HG02610 (cell line): ENCODE measurements at regions not wholly inside any gene's neighbourhood (a gene's known extent, or its start where the extent isn't known, plus 50 kb on each side); places are given as distances from the start of the nearest gene placed in this dataset.
"Not testable (repeated sequence)": the region's sequence is repeated elsewhere in the genome, so short reads cannot be mapped to it uniquely, and the experiment has no call there.

ENCODE experiments used
- ATAC-seq: cut with Tn5 transposase; IDR thresholded peaks from one replicate; pipeline ENCODE4 v1.9.1; 2021; ENCODE audit warnings: mild to moderate bottlenecking, moderate library complexity; ENCODE audit not compliant: unreplicated experiment

DNA sequence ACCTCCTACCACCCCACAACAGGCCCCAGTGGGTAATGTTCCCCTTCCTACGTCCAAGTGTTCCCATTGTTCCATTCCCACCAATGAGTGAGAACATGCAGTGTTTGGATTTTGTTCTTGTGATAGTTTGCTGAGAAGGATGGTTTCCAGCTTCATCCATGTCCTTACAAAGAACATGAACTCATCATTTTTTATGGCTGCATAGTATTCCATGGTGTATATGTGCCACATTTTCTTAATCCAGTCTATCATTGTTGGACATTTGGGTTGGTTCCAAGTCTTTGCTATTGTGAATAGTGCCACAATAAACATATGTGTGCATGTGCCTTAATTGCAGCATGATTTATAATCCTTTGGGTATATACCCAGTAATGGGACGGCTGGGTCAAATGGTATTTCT is 81.6 kb downstream of the P2RY10 start:
- not testable (repeated sequence) for ATAC-seq

DNA sequence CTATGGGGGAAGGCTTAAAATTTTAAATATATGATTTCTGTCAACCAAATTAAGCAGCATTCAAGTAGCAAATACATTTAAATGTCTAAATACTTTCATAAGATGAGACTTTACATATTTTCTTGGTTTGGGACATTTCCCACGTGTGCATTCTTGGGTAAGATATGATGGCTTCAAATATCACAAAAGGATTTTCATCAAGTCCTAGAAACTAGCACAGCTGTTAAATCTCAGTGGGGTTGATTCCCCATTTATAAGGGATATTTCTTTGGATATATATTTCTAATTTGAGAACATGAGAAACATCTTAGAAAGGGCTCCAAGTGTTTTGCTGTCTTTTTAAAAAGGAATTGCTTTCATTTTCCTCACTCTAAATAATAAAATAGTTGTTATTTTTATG is 90.2 kb downstream of the P2RY10 start:
- ATAC-seq: no peak

DNA sequence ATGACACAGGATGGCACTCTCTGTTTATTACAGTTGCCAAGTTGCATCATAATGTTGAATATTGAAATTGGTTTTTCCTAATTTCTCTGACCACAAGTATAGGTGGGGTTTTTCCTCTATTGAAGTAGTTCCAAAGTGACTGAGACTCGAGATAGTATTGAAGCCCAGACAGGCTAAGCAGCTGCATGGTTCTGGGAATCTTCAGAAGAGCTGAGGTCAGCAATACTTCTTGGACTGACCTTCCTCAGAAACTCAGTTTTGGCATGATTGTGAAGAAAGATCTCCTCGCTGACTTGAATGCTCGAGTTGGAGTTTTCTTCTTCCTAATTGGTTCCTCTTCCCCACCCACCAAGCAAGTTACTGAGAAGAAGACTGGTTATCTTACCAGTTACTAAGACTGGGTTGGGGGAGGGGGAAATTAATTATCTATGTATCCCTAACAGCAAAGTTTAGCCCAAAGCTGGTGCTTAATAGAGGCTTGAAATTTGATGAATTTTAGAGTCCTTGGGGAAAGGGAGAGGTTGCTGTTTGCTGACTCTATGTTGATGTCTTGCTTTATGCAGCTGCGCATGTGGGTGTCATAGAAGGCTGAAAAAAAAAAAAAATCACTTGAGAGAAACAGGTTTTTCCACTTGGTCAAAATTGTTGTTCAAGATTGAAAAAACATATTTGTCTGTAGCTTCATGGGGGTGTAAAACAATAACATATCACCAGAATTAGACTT is 91.1 kb downstream of the P2RY10 start:
- ATAC-seq: no peak

DNA sequence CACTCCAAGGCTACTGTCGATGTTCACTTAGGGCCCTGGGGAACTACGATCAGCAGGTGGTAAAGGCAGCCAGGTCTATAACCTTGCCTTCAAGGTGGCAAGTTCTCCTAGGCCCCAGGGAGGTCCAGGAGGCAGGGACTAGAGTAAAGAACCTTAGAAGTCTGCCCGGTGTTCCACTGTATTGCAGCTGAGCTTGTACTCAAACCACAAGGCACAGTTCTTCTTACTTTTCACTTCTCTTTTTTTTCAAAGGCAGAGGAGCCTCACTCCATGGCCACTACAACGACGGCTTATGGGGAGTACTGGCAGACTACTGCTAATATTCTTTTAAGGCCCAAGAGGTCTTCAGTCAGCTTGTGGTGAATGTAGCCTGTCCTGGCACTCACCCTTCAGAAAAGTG is 78.8 kb upstream of the GPR174 start:
- peak; percentile 93 for ATAC-seq

DNA sequence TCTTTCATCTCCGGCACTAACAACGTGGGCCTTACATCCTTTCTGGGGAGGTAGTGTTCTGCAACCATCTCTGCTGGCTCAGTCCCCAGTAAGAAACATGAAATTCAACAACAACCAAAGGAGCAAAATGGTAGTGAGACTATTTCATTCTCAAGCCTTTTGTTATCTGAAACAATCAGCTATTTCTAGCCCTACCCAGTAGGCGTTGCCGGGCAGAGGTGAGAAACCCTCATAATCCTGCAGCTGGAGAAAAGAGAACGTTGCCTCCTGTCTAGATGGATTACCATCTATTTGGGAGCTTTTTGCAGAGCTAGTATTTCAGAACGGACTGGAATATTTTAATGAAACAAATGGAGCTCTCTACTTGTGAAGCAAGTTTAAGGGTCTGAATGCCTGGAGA is 66.4 kb upstream of the GPR174 start:
- no peak for ATAC-seq

DNA sequence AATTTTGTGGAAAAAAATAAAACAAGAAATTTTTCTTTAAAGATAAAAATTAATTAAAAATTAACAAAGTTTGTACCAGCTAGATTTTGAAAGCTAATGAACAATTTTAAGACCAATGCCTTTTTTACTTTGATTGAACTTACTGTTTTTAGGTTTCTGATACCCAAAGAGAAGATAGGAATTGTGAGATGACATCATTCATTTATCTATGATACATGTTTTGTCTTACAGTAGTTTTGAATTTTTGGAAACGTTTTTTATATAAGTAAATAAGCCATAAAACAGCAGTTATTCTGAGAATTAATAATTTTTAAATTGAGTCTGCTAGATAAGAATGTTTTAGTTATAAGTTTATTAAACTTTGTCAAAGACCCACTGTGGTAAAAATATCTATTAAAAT is 65.0 kb upstream of the GPR174 start:
- ATAC-seq: no peak

DNA sequence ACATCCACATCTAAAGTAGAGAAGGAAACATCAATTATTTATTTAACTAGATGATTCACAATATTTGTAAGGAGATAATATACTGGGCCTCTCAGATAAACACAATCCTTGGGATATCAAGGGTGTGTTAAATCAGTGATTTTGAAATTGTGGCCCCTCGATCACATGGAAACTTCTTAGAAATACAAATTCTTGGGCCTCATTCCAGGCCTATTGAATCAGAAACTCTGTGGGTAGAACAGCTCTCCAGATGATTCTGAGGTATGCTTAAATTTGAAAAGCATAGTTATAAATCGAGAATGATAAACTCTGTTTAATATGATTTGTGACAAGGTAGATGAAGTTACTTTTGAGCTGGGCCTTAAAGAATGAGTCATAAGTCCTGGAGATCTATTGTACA is 64.3 kb upstream of the GPR174 start:
- ATAC-seq: no peak

DNA sequence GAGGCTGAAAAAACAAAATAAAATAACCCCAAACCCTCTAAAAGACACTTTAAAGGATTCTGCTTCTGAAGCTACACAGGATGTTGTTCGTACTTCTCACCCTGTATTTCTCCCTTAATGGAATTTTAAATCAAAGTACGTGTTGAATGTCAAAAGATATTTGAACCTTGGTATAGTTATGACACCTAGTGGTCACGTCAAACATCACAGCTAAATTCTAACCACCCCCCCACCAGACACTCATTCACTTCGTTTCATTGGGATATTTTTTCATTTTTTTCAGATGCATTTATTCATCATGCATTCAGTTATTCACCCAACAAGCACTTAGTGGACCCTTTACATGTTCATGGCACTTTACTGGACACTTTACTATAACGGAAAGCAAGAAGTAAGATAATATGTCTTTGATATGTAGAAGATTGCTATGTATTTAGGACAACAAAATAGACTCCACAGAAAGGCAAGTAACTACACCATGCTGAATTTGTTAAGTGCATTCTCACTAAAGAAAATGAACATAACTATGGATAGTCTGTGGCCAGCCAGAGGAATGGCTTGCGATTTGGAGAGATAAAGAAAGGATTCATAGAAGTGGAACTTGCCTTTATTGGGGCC is 62.5 kb upstream of the GPR174 start:
- ATAC-seq: no peak

DNA sequence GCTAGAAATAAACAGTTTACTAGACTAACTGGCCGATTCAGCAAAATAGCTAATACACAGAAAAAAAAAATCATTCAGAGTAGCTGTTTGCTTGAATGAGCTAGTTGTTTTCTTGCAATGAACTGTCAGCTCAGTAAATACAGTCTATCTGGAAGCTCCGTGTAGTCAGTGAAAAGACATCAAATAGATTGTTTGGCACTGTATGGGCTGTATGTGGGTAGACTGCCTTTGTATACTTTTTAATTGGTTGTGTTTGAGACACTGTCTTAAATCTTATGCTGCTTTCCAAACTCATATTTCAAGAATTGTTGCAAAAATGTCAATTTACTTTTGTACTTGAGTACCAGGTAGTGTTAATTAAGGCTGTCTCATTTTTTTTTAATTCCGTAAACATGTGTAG is 61.6 kb upstream of the GPR174 start:
- no peak for ATAC-seq

DNA sequence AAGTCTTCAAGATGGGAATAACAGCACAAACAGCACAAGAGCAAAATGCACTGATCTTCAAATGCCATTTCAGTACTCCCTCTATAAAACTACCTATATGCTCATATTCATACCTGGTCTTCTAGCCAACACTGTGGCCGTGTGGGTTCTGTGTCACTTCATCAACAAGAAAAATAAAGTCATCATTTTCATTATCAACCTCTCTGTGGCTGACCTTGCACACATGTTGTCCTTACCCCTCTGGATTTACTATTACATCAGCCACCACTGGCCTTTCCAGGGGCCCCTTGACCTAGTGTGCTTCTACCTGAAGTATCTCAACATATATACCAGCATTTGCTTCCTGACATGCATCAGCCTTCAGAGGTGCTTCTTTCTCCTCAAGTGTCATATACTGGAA is 59.6 kb upstream of the GPR174 start:
- ATAC-seq: no peak

DNA sequence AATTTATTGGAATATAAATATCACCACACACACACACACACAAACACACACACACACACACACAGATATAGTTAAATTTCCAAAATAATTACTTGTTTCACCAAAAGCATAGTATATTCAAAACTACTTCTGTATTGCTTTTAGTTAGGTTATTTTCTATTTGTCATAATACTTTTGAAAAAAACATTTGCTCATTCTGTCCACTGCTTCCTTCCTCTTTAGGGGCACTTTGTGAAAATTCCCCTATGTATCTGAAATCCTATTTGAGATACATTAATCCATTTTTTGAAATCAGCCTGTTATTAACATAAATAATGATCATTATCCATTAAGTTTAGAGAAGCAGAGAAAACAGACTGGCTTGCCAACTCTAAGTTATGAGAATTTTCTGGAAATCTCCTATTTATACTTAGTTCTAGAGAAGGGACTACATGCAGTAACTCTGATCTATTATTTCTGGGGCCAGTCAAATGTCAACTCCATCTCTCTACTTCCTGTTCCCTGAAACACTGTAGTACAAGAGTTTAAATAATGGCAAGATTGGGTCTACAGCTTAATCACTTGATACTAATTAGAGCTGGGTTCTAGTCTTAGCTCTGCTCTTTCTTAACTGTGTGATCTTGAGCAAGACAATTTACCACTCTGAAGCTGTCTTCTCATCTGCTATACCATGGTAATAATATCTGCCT is 54.4 kb upstream of the GPR174 start:
- no peak for ATAC-seq

DNA sequence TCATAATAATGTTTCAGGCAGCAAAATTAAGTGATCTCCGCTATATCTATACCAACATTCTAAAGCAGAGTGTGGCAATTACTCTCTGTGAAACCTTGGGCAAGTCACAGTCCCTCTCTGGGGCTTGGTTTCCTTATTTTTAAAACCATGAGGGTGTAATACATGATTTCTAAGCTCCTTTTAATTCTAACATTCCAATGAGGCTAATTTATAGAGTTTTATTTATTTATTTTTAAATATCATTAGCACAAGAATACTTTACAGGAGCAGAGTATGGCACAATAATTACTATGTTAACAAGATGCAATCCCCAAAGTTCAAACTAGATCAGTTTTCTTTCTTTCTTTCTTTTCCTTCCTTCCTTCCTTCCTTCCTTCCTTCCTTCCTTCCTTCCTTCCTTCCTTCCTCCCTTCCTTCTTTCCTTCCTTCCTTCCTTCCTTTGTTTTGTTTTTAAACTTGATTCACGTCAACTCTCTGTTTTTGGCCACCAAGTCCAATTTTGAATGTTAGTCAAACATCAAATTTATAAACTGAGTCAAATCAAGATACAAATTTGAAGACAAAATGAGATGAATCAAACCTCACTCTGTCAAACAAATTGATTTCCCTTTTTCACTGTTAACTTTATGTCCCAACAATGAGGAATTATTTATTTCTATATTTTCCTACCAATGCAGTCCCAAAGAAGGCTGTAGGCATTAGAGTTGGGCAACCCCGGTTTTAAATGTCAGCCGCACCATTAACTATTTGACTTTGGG is 50.2 kb upstream of the GPR174 start:
- no peak for ATAC-seq
